ENCODE measurements at regions not wholly inside any gene's neighbourhood (a gene's known extent, or its start where the extent isn't known, plus 50 kb on each side); places are given as distances from the start of the nearest gene placed in this dataset.

- in situ Hi-C loops (cut with MboI; ENCODE audit: low sequenced_read_pairs) (loop anchor here (5.0 to 25.0 kb wide), 2 partner anchors 879 to 1194 kb away; partner anchors contain the start of gene MED7), dilution Hi-C loops (cut with HindIII; ENCODE audit: low sequenced_read_pairs, unreplicated experiment) (no loop called here), intact Hi-C loops (cut with micrococcal nuclease) (loop anchor here (1.0 to 10.0 kb wide), 10 partner anchors 109 to 1189 kb away; partner anchors contain the start of gene SGCD)
- H3K4me2 ChIP-seq (ENCODE audit: low read depth, low read length) = no peak overlapping the region
- peaks cover 5% of the 10 kb centered on the region; the same call in 1 of the 2 replicates for H3K4me1 ChIP-seq (ENCODE audit: control insufficient read depth, insufficient read depth, low read length)
- no peak overlapping the region for H2AK5ac ChIP-seq (ENCODE audit: low read depth, low read length)
- no CpG with 5 or more reads among the region's 2 CpGs for WGBS, 2 experiments (ENCODE audit: extremely low coverage in 2 of 2, insufficient read length in 1 of 2)
- no peaks in the 10 kb centered on the region for H4K20me1 ChIP-seq (ENCODE audit: insufficient read depth, low read length)
- no peak overlapping the region for H3K9ac ChIP-seq (ENCODE audit: low read depth, low read length)
- DNase-seq = peak; percentile 70
- H2AK9ac ChIP-seq (replicated peaks; ENCODE audit: low read depth, low read length, poor library complexity) = no peak overlapping the region
- no peaks in the 10 kb centered on the region for H3K36me3 ChIP-seq (ENCODE audit: control insufficient read depth, insufficient read depth, low read length)
- H2BK120ac ChIP-seq (ENCODE audit: low read depth, low read length) = peak overlapping the region; percentile 68
- no peak overlapping the region for H2AFZ ChIP-seq (replicated peaks; ENCODE audit: low read length, poor library complexity)
- BruUV-seq (replicated peaks) = no TSS peak
- H3K18ac ChIP-seq (ENCODE audit: low read depth, low read length) = no peak overlapping the region
- no peak overlapping the region for H2BK20ac ChIP-seq (ENCODE audit: low read depth, low read length)
- no peak overlapping the region for H4K5ac ChIP-seq (ENCODE audit: low read depth, low read length)
- no peak overlapping the region for H3K27ac ChIP-seq (ENCODE audit: insufficient read depth, low read length)
- no peak overlapping the region for H3K56ac ChIP-seq (ENCODE audit: extremely low read depth, insufficient read depth, low read length)
- no peak overlapping the region for H3K4me3 ChIP-seq (ENCODE audit: insufficient read depth, low read depth, low read length)
- H3K23ac ChIP-seq (ENCODE audit: low read depth, low read length) = no peak overlapping the region
- 0 out of 3 replicates have a peak overlapping the region, but pooled peaks have one; percentile 7 for H2BK15ac ChIP-seq (ENCODE audit: low read depth, low read length)
- TF ChIP-seq CTCF (conservative IDR thresholded peaks at IDR 0.05; ENCODE audit: low read depth, low read length) (peak; percentile 87), RAD21 (IDR thresholded peaks at IDR 0.05; ENCODE audit: low read length) (peak; percentile 93), SMC3 (IDR thresholded peaks at IDR 0.05; ENCODE audit: low read depth, low read length) (peak; percentile 92), MXI1 (IDR thresholded peaks at IDR 0.05; ENCODE audit: borderline replicate concordance, low read depth, low read length) (no peak)
- ATAC-seq (ENCODE audit: low read depth) = peak; percentile 96
- no peak overlapping the region for H3K14ac ChIP-seq (replicated peaks; ENCODE audit: low read depth, low read length)
- H3K9me1 ChIP-seq (ENCODE audit: insufficient read depth, low read length) = peaks cover 3% of the 10 kb centered on the region; the same call in 1 of the 2 replicates
- POLR2A ChIA-PET (ENCODE audit: unreplicated experiment) = interaction anchor here (0.6 kb wide), 1 partner anchor 217 kb away, joined by 3 read pairs; no protein-coding TSS in a partner anchor
- CTCF ChIA-PET = interaction anchor here (0.6 to 1.7 kb wide), 11 partner anchors 9 to 879 kb away, joined by 3 to 11 read pairs (median 4); partner anchors contain the start of gene SGCD
- H3K27me3 ChIP-seq (ENCODE audit: control insufficient read depth, insufficient read depth, low read length) = no peaks in the 10 kb centered on the region
- no peaks in the 10 kb centered on the region for H3K9me3 ChIP-seq (ENCODE audit: control insufficient read depth, insufficient read depth, low read length)
- H4K91ac ChIP-seq (ENCODE audit: insufficient read depth, low read depth, low read length) = peak overlapping the region; percentile 13; the same call in 1 of the 2 replicates
- no peak overlapping the region for H4K8ac ChIP-seq (ENCODE audit: low read depth in 2 of 2, low read length in 2 of 2)
- H2BK5ac ChIP-seq (ENCODE audit: low read depth, low read length, poor library complexity, severe bottlenecking) = no peak overlapping the region
- peak overlapping the region; percentile 11; the same call in 1 of the 2 replicates for H3K4ac ChIP-seq (ENCODE audit: low read depth, low read length)
- H3K79me1 ChIP-seq (ENCODE audit: low read depth in 1 of 2, low read length in 2 of 2) = no peaks in the 10 kb centered on the region
Observed at GRCh38 chr5:155943516-155944407, 383.2 kb upstream of the SGCD start.
